ENCODE measurements at regions not wholly inside any gene's neighbourhood (a gene's known extent, or its start where the extent isn't known, plus 50 kb on each side); places are given as distances from the start of the nearest gene placed in this dataset.

DNA sequence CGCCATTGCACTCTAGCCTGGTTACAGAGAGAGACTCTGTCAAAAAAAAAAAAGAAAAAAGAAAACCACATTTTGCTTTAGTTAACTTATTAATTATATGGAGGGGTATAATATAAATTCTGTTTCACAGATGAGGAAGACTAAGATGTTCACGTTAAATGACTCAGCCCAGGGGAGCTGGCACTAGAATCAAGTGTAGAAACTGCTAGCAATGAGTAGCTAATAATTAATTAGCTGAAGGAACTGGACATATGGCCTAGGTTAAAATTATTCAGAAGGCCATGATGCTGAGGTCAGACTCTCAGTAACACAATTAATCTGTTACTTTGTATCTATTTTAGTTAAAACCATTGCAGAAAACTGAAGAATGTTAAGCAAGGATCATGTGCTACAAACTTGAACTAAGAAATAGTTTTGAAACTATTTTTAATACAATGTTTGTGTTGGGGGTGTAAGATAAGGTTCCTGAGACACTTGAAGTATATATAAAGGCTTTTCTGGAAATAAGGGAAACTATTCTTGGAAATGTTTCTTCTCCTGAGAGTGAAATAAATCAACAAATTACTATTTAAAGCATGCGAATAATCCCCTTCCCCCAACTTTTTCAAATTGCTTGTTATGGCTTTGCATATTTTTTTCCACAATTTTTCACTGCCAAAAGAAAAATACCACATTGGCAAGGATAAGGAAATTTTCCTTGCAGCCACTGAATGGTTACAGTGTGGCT, 589.3 kb downstream of the SOX5 start:
- no peak for DNase-seq
- Histone ChIP-seq H3K4me3 (peak overlapping the region in 1 of 2 donors; percentile 1), H3K9me3 (peaks cover 0 to 3% (median 0%) of the 10 kb centered on the region in 3 donors), H3K27me3 (no peaks in the 10 kb centered on the region), H3K27ac (peak overlapping the region; percentile 63 to 66), H3K4me1 (peaks cover 0 to 62% (median 14%) of the 10 kb centered on the region in 4 donors), H3K36me3 (no peaks in the 10 kb centered on the region)
- intact Hi-C loops (cut with DNase I; ENCODE audit: low total_unique reads) = no loop called here
- TF ChIP-seq, protein P1, sequence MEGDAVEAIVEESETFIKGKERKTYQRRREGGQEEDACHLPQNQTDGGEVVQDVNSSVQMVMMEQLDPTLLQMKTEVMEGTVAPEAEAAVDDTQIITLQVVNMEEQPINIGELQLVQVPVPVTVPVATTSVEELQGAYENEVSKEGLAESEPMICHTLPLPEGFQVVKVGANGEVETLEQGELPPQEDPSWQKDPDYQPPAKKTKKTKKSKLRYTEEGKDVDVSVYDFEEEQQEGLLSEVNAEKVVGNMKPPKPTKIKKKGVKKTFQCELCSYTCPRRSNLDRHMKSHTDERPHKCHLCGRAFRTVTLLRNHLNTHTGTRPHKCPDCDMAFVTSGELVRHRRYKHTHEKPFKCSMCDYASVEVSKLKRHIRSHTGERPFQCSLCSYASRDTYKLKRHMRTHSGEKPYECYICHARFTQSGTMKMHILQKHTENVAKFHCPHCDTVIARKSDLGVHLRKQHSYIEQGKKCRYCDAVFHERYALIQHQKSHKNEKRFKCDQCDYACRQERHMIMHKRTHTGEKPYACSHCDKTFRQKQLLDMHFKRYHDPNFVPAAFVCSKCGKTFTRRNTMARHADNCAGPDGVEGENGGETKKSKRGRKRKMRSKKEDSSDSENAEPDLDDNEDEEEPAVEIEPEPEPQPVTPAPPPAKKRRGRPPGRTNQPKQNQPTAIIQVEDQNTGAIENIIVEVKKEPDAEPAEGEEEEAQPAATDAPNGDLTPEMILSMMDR (IDR thresholded peaks at IDR 0.05) = no peak

GRCh38 chr12:23361971-23362370, 587.5 kb downstream of the SOX5 start:
- H3K36me3 ChIP-seq = no peaks in the 10 kb centered on the region
- H3K9me3 ChIP-seq = peaks cover 0 to 3% (median 0%) of the 10 kb centered on the region in 3 donors
- TF ChIP-seq, protein P1 (IDR thresholded peaks at IDR 0.05) = no peak
- H3K4me3 ChIP-seq = no peak overlapping the region
- H3K27me3 ChIP-seq = no peaks in the 10 kb centered on the region
- intact Hi-C loops (cut with DNase I; ENCODE audit: low total_unique reads) = no loop called here
- peaks cover 0 to 47% (median 12%) of the 10 kb centered on the region in 4 donors for H3K4me1 ChIP-seq
- DNase-seq = no peak
- H3K27ac ChIP-seq = peak overlapping the region; percentile 63 to 66

DNA sequence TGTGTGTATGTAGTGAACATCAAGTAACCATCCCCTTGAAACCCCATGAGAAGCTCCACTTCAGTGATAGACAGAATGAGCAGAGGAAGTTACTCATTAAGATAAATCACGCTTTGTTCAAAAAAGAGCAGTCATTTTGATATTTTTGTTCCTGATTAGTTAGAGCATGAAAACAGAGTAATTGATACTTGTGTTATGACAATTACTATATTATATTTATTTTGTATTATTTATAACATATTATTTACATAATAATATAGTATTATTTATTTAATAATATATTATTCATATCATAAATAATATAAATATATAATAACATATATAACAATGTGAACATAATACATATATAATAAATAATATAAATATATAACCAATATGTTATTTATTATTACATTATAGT, 580.9 kb downstream of the SOX5 start:
- H3K27ac ChIP-seq = no peak overlapping the region
- DNase-seq = no peak
- H3K27me3 ChIP-seq = no peaks in the 10 kb centered on the region
- TF ChIP-seq, protein P1 (IDR thresholded peaks at IDR 0.05) = no peak
- no peaks in the 10 kb centered on the region for H3K36me3 ChIP-seq
- peaks cover 0 to 3% (median 0%) of the 10 kb centered on the region in 3 donors for H3K9me3 ChIP-seq
- H3K4me1 ChIP-seq = no peaks in the 10 kb centered on the region
- no peak overlapping the region for H3K4me3 ChIP-seq
- intact Hi-C loops (cut with DNase I; ENCODE audit: low total_unique reads) = no loop called here

GRCh38 chr12:23375621-23376020, 573.8 kb downstream of the SOX5 start:
- peaks cover 0 to 29% (median 5%) of the 10 kb centered on the region in 3 donors for H3K9me3 ChIP-seq
- no peak overlapping the region for H3K4me3 ChIP-seq
- DNase-seq = no peak
- no peaks in the 10 kb centered on the region for H3K36me3 ChIP-seq
- H3K27ac ChIP-seq = no peak overlapping the region
- H3K27me3 ChIP-seq = no peaks in the 10 kb centered on the region
- intact Hi-C loops (cut with DNase I; ENCODE audit: low total_unique reads) = no loop called here
- H3K4me1 ChIP-seq = no peaks in the 10 kb centered on the region
- TF ChIP-seq, protein P1 (IDR thresholded peaks at IDR 0.05) = no peak

DNA sequence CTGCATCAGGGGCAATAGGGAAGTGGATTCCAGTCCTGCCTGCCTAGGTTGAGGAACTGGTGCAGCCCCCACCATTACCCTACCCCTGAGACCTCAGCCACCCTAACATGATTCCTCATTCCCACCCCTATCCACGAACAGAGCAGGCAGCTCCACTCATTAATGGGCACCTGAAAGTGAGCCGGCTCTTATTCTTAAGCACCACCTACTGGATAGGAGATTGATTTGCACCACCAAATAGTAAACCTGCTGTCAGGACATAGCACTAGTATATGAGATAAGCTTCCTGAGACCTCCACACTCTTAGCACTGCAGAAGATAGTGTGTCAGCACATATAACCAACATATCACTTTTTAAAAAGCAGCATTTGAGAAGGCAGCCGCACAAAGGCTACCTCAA, 573.2 kb downstream of the SOX5 start:
- H3K4me1 ChIP-seq = no peaks in the 10 kb centered on the region
- intact Hi-C loops (cut with DNase I; ENCODE audit: low total_unique reads) = no loop called here
- no peak for DNase-seq
- H3K27me3 ChIP-seq = no peaks in the 10 kb centered on the region
- H3K27ac ChIP-seq = no peak overlapping the region
- peaks cover 0 to 29% (median 5%) of the 10 kb centered on the region in 3 donors for H3K9me3 ChIP-seq
- TF ChIP-seq, protein P1 (IDR thresholded peaks at IDR 0.05) = no peak
- H3K4me3 ChIP-seq = no peak overlapping the region
- H3K36me3 ChIP-seq = no peaks in the 10 kb centered on the region

All from tibial artery (tissue), 4 donors.